Vagina (tissue), 2 donors: ENCODE measurements at regions not wholly inside any gene's neighbourhood (a gene's known extent, or its start where the extent isn't known, plus 50 kb on each side); places are given as distances from the start of the nearest gene placed in this dataset.

Experiments
- POLR2A ChIP-seq, 2 donors: fragments of 450-650 bp; IDR thresholded peaks; one replicate each; pipeline ENCODE4 v1.6.1; 2017; ENCODE audit warnings: antibody characterized with exemption in 2 of 2, mild to moderate bottlenecking in 2 of 2, moderate library complexity in 2 of 2
- POLR2AphosphoS5 ChIP-seq, 2 donors: sonication (generic); formaldehyde crosslinking; IDR thresholded peaks; one replicate each; pipeline ENCODE4 v1.9.0; 2017; ENCODE audit warnings: antibody characterized with exemption in 2 of 2, mild to moderate bottlenecking in 2 of 2, low read depth in 1 of 2; ENCODE audit not compliant: insufficient read depth in 1 of 2
- TF ChIP-seq, protein P1 (sequence below), 3 experiments: fragments of 450-650 bp in 2 of 3; fragments of 200-600 bp in 1 of 3; sonication (generic) in 1 of 3; IDR thresholded peaks; one replicate each; pipeline ENCODE4 v1.5.1; 2017 to 2019; ENCODE audit warnings: antibody characterized with exemption in 3 of 3, mild to moderate bottlenecking in 2 of 3, moderate library complexity in 2 of 3

- TF ChIP-seq, protein P1, sequence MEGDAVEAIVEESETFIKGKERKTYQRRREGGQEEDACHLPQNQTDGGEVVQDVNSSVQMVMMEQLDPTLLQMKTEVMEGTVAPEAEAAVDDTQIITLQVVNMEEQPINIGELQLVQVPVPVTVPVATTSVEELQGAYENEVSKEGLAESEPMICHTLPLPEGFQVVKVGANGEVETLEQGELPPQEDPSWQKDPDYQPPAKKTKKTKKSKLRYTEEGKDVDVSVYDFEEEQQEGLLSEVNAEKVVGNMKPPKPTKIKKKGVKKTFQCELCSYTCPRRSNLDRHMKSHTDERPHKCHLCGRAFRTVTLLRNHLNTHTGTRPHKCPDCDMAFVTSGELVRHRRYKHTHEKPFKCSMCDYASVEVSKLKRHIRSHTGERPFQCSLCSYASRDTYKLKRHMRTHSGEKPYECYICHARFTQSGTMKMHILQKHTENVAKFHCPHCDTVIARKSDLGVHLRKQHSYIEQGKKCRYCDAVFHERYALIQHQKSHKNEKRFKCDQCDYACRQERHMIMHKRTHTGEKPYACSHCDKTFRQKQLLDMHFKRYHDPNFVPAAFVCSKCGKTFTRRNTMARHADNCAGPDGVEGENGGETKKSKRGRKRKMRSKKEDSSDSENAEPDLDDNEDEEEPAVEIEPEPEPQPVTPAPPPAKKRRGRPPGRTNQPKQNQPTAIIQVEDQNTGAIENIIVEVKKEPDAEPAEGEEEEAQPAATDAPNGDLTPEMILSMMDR (IDR thresholded peaks at IDR 0.05): no peak
- TF ChIP-seq POLR2A (IDR thresholded peaks at IDR 0.05) (no peak), POLR2AphosphoS5 (IDR thresholded peaks at IDR 0.05; ENCODE audit: insufficient read depth in 1 of 2, low read depth in 1 of 2) (no peak)
Measured at GRCh38 chr5:126208691-126209090, 214.5 kb upstream of the GRAMD2B start.
